CD14-positive monocyte (primary cell): ENCODE measurements at regions not wholly inside any gene's neighbourhood (a gene's known extent, or its start where the extent isn't known, plus 50 kb on each side); places are given as distances from the start of the nearest gene placed in this dataset.

ENCODE experiments used
- DNase-seq, 3 donors: peaks; one replicate each; pipeline ENCODE4 v3.0.0-alpha.2; 2011 to 2022
- H2AFZ ChIP-seq: 2 replicates; pipeline ENCODE4 v1.6.0; 2012; ENCODE audit warnings: mild to moderate bottlenecking, low read depth, low read length, inconsistent platforms; ENCODE audit not compliant: insufficient read depth, poor library complexity, severe bottlenecking
- H3K27ac ChIP-seq, 2 donors: 1 replicate in 1 of 2; 2 replicates in 1 of 2; pipeline ENCODE4 v1.5.1; 2012 to 2013; ENCODE audit warnings: low read length in 2 of 2, control low read depth in 1 of 2, inconsistent platforms in 1 of 2, low read depth in 1 of 2, mild to moderate bottlenecking in 1 of 2
- H3K27me3 ChIP-seq, 2 donors: one replicate each; pipeline versions ENCODE4 v1.6.0 to v1.6.1; 2011 to 2013; ENCODE audit warnings: low read length in 2 of 2; ENCODE audit not compliant: control insufficient read depth in 2 of 2, insufficient read depth in 2 of 2
- H3K36me3 ChIP-seq, 2 donors: replicated peaks in 1 of 2; 1 replicate in 1 of 2; 2 replicates in 1 of 2; pipeline versions ENCODE4 v1.5.1 to v1.6.1; 2012 to 2013; ENCODE audit warnings: low read length in 2 of 2, control low read depth in 1 of 2, inconsistent platforms in 1 of 2, mild to moderate bottlenecking in 1 of 2; ENCODE audit not compliant: insufficient read depth in 2 of 2, control insufficient read depth in 1 of 2
- H3K4me1 ChIP-seq, 2 donors: 1 replicate in 1 of 2; 2 replicates in 1 of 2; pipeline versions ENCODE4 v1.5.1 to v1.6.1; 2012 to 2013; ENCODE audit warnings: low read length in 2 of 2, control low read depth in 1 of 2, inconsistent platforms in 1 of 2, mild to moderate bottlenecking in 1 of 2, moderate library complexity in 1 of 2; ENCODE audit not compliant: insufficient read depth in 2 of 2, control insufficient read depth in 1 of 2
- H3K4me2 ChIP-seq: replicated peaks from 2 replicates; pipeline ENCODE3; 2012; ENCODE audit warnings: low read length, moderate library complexity, mild to moderate bottlenecking; ENCODE audit not compliant: poor library complexity, severe bottlenecking; ENCODE audit errors: extremely low read depth
- H3K4me3 ChIP-seq, 3 experiments: fragments of 200-600 bp in 1 of 3; sonication (generic) in 1 of 3; replicated peaks in 1 of 3; 1 replicate in 2 of 3; 2 replicates in 1 of 3; pipeline ENCODE4 v1.5.1; 2011 to 2013; ENCODE audit warnings: low read length in 3 of 3, mild to moderate bottlenecking in 3 of 3, control low read depth in 2 of 3, low read depth in 2 of 3, inconsistent platforms in 1 of 3, moderate library complexity in 1 of 3
- H3K79me2 ChIP-seq: 2 replicates; pipeline ENCODE4 v1.6.0; 2012; ENCODE audit warnings: mild to moderate bottlenecking, control low read depth, inconsistent platforms, low read length, moderate library complexity; ENCODE audit not compliant: insufficient read depth
- H3K9ac ChIP-seq: 2 replicates; pipeline ENCODE4 v1.6.0; 2017; ENCODE audit warnings: low read length, mild to moderate bottlenecking; ENCODE audit not compliant: insufficient read depth, poor library complexity, severe bottlenecking
- H3K9me3 ChIP-seq, 2 donors: replicated peaks in 1 of 2; 1 replicate in 1 of 2; 2 replicates in 1 of 2; pipeline versions ENCODE4 v1.5.1 to v1.6.1; 2012 to 2013; ENCODE audit warnings: low read length in 2 of 2, control low read depth in 1 of 2; ENCODE audit not compliant: control insufficient read depth in 1 of 2, insufficient read depth in 1 of 2
- H4K20me1 ChIP-seq: 2 replicates; pipeline ENCODE4 v1.6.0; 2012; ENCODE audit warnings: mild to moderate bottlenecking, low read length, control low read depth, moderate library complexity; ENCODE audit not compliant: insufficient read depth
- H3K27ac Mint-ChIP-seq, 7 donors: one replicate each; pipeline ENCODE4 v1.8.0; 2020; ENCODE audit warnings: mild to moderate bottlenecking in 7 of 7, mixed read lengths in 7 of 7, moderate library complexity in 6 of 7, inconsistent platforms in 2 of 7
- H3K27me3 Mint-ChIP-seq, 3 donors: one replicate each; pipeline ENCODE4 v1.8.0; 2021 to 2022; ENCODE audit warnings: low read depth in 3 of 3, mild to moderate bottlenecking in 3 of 3, mixed read lengths in 3 of 3, moderate library complexity in 3 of 3, inconsistent platforms in 1 of 3
- H3K36me3 Mint-ChIP-seq, 2 donors: one replicate each; pipeline ENCODE4 v1.8.0; 2020; ENCODE audit warnings: mixed read lengths in 2 of 2, inconsistent platforms in 1 of 2, mild to moderate bottlenecking in 1 of 2
- H3K4me1 Mint-ChIP-seq: one replicate; pipeline ENCODE4 v1.8.0; 2020; ENCODE audit warnings: mild to moderate bottlenecking, mixed read lengths
- H3K4me3 Mint-ChIP-seq, 2 donors: one replicate each; pipeline ENCODE4 v1.8.0; 2020; ENCODE audit warnings: mild to moderate bottlenecking in 2 of 2, mixed read lengths in 2 of 2, moderate library complexity in 1 of 2
- H3K9me3 Mint-ChIP-seq, 7 donors: one replicate each; pipeline ENCODE4 v1.8.0; 2020 to 2022; ENCODE audit warnings: mixed read lengths in 7 of 7, mild to moderate bottlenecking in 6 of 7, moderate library complexity in 6 of 7, inconsistent platforms in 2 of 7
- WGBS: methylation state at CpG from one replicate; pipeline ENCODE4 v1.1.5; 2013; ENCODE audit warnings: missing lambda C conversion rate; ENCODE audit not compliant: insufficient coverage; 5-methylcytosine and 5-hydroxymethylcytosine counted together
- intact Hi-C, 2 donors: fragments of 100-400 bp; cut with micrococcal nuclease; formaldehyde crosslinking; loops; one replicate each; pipeline versions ENCODE4 v1.15.0 to v1.15.1; 2023
- TF ChIP-seq, protein P1 (sequence below): fragments of 200-600 bp; IDR thresholded peaks from one replicate; pipeline ENCODE4 v1.8.0; 2022; ENCODE audit warnings: antibody characterized with exemption, mild to moderate bottlenecking

DNA sequence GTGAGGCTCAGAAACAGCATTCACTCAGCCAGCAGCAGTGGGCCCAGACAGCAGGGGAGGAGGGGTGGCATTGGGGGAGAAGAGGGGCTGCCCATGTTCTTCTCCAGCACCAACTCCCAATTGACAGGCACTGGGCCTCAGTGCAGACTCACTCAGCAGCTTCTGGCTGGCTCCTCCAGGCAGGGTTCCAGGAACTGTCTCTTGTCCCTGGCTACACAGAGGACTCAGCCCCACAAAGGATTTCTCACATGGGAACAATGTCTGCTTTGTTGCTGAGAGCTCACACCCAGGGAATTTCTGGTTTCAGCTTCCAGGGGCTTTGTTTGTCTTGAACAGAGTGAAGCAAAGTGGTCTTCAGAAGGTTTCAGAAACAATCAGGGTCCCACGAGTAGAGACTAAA lies 1536.7 kb downstream of the TSPY10 start:
- intact Hi-C loops, result no loop called here
- Histone ChIP-seq H3K36me3 (no peaks in the 10 kb centered on the region), H3K4me3 (no peak overlapping the region), H3K27me3 (no peaks in the 10 kb centered on the region), H3K79me2 (no peaks in the 10 kb centered on the region), H3K4me1 (no peaks in the 10 kb centered on the region), H3K9ac (no peak overlapping the region), H3K9me3 (peaks cover 0 to 46% of the 10 kb centered on the region in 2 donors), H4K20me1 (no peaks in the 10 kb centered on the region), H2AFZ (no peak overlapping the region), H3K4me2 (no peak overlapping the region), H3K27ac (no peak overlapping the region)
- TF ChIP-seq, protein P1, sequence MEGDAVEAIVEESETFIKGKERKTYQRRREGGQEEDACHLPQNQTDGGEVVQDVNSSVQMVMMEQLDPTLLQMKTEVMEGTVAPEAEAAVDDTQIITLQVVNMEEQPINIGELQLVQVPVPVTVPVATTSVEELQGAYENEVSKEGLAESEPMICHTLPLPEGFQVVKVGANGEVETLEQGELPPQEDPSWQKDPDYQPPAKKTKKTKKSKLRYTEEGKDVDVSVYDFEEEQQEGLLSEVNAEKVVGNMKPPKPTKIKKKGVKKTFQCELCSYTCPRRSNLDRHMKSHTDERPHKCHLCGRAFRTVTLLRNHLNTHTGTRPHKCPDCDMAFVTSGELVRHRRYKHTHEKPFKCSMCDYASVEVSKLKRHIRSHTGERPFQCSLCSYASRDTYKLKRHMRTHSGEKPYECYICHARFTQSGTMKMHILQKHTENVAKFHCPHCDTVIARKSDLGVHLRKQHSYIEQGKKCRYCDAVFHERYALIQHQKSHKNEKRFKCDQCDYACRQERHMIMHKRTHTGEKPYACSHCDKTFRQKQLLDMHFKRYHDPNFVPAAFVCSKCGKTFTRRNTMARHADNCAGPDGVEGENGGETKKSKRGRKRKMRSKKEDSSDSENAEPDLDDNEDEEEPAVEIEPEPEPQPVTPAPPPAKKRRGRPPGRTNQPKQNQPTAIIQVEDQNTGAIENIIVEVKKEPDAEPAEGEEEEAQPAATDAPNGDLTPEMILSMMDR, result no peak
- Mint-ChIP-seq H3K27ac (no peak overlapping the region), H3K4me3 (no peak overlapping the region), H3K4me1 (no peaks in the 10 kb centered on the region), H3K27me3 (no peaks in the 10 kb centered on the region), H3K36me3 (no peaks in the 10 kb centered on the region), H3K9me3 (peaks cover 0 to 20% (median 0%) of the 10 kb centered on the region in 7 donors)
- DNase-seq, result no peak
- no CpG with 5 or more reads among the region's 1 CpG for WGBS

DNA sequence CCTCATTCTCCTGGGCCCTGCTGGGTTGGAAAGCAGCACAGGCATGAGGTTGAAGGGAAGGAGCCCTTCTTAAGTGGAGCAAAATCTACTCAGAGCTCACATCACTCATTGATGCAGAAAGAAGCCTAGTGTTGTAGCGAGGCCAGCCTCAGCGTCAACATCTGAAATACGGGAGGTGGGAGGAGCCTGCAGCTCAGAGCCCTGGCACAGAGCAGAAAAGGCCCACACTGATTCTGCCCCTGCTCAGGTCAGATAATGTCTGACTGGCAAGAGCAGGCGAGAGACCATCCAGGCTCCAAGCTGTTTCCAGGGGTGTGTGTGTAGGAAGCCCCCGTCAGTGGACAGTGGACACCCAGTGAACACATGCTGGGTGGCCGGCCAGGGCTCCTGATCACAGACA lies 1541.6 kb downstream of the TSPY10 start:
- 83% methylated on average over 1 of the region's 6 CpGs for WGBS
- Histone ChIP-seq H3K9me3 (peaks cover 0 to 43% of the 10 kb centered on the region in 2 donors), H4K20me1 (no peaks in the 10 kb centered on the region), H3K36me3 (no peaks in the 10 kb centered on the region), H3K27me3 (no peaks in the 10 kb centered on the region), H3K79me2 (no peaks in the 10 kb centered on the region), H3K4me3 (no peak overlapping the region), H3K27ac (no peak overlapping the region), H3K4me1 (no peaks in the 10 kb centered on the region), H2AFZ (no peak overlapping the region), H3K9ac (no peak overlapping the region), H3K4me2 (no peak overlapping the region)
- Mint-ChIP-seq H3K36me3 (no peaks in the 10 kb centered on the region), H3K4me3 (no peak overlapping the region), H3K4me1 (no peaks in the 10 kb centered on the region), H3K27me3 (no peaks in the 10 kb centered on the region), H3K27ac (no peak overlapping the region), H3K9me3 (peaks cover 0 to 20% (median 0%) of the 10 kb centered on the region in 7 donors)
- intact Hi-C loops, result no loop called here
- TF ChIP-seq, protein P1, result no peak
- no peak for DNase-seq
